ENCODE measurements at regions not wholly inside any gene's neighbourhood (a gene's known extent, or its start where the extent isn't known, plus 50 kb on each side); places are given as distances from the start of the nearest gene placed in this dataset.
"Not testable (repeated sequence)": the region's sequence is repeated elsewhere in the genome, so short reads cannot be mapped to it uniquely, and the experiment has no call there.

GRCh38 chr7:76728571-76728974, 101.5 kb upstream of the POMZP3 start:
- TF ChIP-seq, protein P1, sequence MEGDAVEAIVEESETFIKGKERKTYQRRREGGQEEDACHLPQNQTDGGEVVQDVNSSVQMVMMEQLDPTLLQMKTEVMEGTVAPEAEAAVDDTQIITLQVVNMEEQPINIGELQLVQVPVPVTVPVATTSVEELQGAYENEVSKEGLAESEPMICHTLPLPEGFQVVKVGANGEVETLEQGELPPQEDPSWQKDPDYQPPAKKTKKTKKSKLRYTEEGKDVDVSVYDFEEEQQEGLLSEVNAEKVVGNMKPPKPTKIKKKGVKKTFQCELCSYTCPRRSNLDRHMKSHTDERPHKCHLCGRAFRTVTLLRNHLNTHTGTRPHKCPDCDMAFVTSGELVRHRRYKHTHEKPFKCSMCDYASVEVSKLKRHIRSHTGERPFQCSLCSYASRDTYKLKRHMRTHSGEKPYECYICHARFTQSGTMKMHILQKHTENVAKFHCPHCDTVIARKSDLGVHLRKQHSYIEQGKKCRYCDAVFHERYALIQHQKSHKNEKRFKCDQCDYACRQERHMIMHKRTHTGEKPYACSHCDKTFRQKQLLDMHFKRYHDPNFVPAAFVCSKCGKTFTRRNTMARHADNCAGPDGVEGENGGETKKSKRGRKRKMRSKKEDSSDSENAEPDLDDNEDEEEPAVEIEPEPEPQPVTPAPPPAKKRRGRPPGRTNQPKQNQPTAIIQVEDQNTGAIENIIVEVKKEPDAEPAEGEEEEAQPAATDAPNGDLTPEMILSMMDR (IDR thresholded peaks at IDR 0.05; ENCODE audit: extremely low read depth in 1 of 2, insufficient read depth in 1 of 2, low read depth in 1 of 2, low read length in 2 of 2) = not testable (repeated sequence)
- TF ChIP-seq FOS (IDR thresholded peaks at IDR 0.05; ENCODE audit: borderline replicate concordance, insufficient read depth, low read length) = not testable (repeated sequence)

All from endothelial cell of umbilical vein (primary cell).